Liver (tissue), 8 donors: ENCODE measurements at regions not wholly inside any gene's neighbourhood (a gene's known extent, or its start where the extent isn't known, plus 50 kb on each side); places are given as distances from the start of the nearest gene placed in this dataset.

Experiments used
- DNase-seq: peaks from one replicate; pipeline ENCODE4 v3.0.0-alpha.2; 2017; ENCODE audit warnings: low spot score
- H3K27ac ChIP-seq, 2 donors: one replicate each; pipeline ENCODE4 v1.7.0; 2013; ENCODE audit warnings: inconsistent platforms in 2 of 2, low read length in 2 of 2, control low read depth in 1 of 2, low read depth in 1 of 2, mild to moderate bottlenecking in 1 of 2
- H3K27me3 ChIP-seq, 4 donors: one replicate each; pipeline versions ENCODE4 v1.6.1 to v1.7.0; 2013; ENCODE audit warnings: low read length in 3 of 4, inconsistent platforms in 1 of 4, mild to moderate bottlenecking in 1 of 4, moderate library complexity in 1 of 4; ENCODE audit not compliant: control insufficient read depth in 4 of 4, insufficient read depth in 4 of 4
- H3K36me3 ChIP-seq, 4 donors: one replicate each; pipeline versions ENCODE4 v1.6.1 to v1.7.0; 2013; ENCODE audit warnings: low read length in 3 of 4, mild to moderate bottlenecking in 3 of 4, low read depth in 1 of 4, moderate library complexity in 1 of 4; ENCODE audit not compliant: control insufficient read depth in 4 of 4, insufficient read depth in 3 of 4
- H3K4me1 ChIP-seq, 4 donors: one replicate each; pipeline versions ENCODE4 v1.6.1 to v1.7.0; 2013; ENCODE audit warnings: low read length in 3 of 4, mild to moderate bottlenecking in 3 of 4, moderate library complexity in 1 of 4; ENCODE audit not compliant: control insufficient read depth in 4 of 4, insufficient read depth in 4 of 4
- H3K4me3 ChIP-seq, 3 donors: one replicate each; pipeline versions ENCODE4 v1.6.1 to v1.7.0; 2013; ENCODE audit warnings: low read length in 3 of 3, control low read depth in 1 of 3, low read depth in 1 of 3, mild to moderate bottlenecking in 1 of 3
- H3K9ac ChIP-seq, 2 donors: one replicate each; pipeline ENCODE4 v1.7.0; 2013; ENCODE audit warnings: low read length in 2 of 2, mild to moderate bottlenecking in 2 of 2, moderate library complexity in 2 of 2, control low read depth in 1 of 2, low read depth in 1 of 2
- H3K9me3 ChIP-seq, 4 donors: one replicate each; pipeline versions ENCODE4 v1.6.1 to v1.7.0; 2013; ENCODE audit warnings: low read length in 3 of 4; ENCODE audit not compliant: control insufficient read depth in 4 of 4
- ATF3 ChIP-seq: IDR thresholded peaks from 2 replicates; pipeline ENCODE4 v1.6.1; 2016; ENCODE audit warnings: antibody characterized with exemption
- CTCF ChIP-seq: fragments of 150-350 bp; IDR thresholded peaks from 2 replicates; pipeline ENCODE4 v1.5.1; 2017; ENCODE audit warnings: improper control_type of control experiment, low read depth, low read length; ENCODE audit not compliant: missing input control
- EGR1 ChIP-seq, 2 donors: IDR thresholded peaks; 2 replicates each; pipeline ENCODE4 v1.6.1; 2016 to 2018; ENCODE audit warnings: antibody characterized with exemption in 2 of 2, low read depth in 2 of 2
- FOXA1 ChIP-seq: IDR thresholded peaks from 2 replicates; pipeline ENCODE4 v1.6.1; 2016; ENCODE audit warnings: antibody characterized with exemption
- FOXA2 ChIP-seq: IDR thresholded peaks from 2 replicates; pipeline ENCODE4 v1.6.1; 2016; ENCODE audit warnings: antibody characterized with exemption
- GABPA ChIP-seq, 2 donors: IDR thresholded peaks in 1 of 2; conservative IDR thresholded peaks in 1 of 2; 2 replicates each; pipeline ENCODE4 v1.6.1; 2016; ENCODE audit warnings: antibody characterized with exemption in 2 of 2, mild to moderate bottlenecking in 1 of 2, moderate library complexity in 1 of 2
- HNF4A ChIP-seq, 2 donors: conservative IDR thresholded peaks; 2 replicates each; pipeline ENCODE4 v1.6.1; 2016; ENCODE audit warnings: antibody characterized with exemption in 2 of 2, mild to moderate bottlenecking in 2 of 2
- JUND ChIP-seq, 2 donors: IDR thresholded peaks; 2 replicates each; pipeline ENCODE4 v1.6.1; 2016; ENCODE audit warnings: antibody characterized with exemption in 2 of 2
- NR2F2 ChIP-seq: IDR thresholded peaks from 2 replicates; pipeline ENCODE4 v1.6.1; 2016; ENCODE audit warnings: antibody characterized with exemption
- RAD21 ChIP-seq, 2 donors: IDR thresholded peaks; 2 replicates each; pipeline ENCODE4 v1.6.1; 2016; ENCODE audit warnings: antibody characterized with exemption in 2 of 2, mild to moderate bottlenecking in 2 of 2
- REST ChIP-seq: IDR thresholded peaks from 2 replicates; pipeline ENCODE4 v1.6.1; 2016; ENCODE audit warnings: antibody characterized with exemption, mild to moderate bottlenecking
- RXRA ChIP-seq, 2 donors: IDR thresholded peaks; 2 replicates each; pipeline ENCODE4 v1.6.1; 2017 to 2018; ENCODE audit warnings: antibody characterized with exemption in 2 of 2, mild to moderate bottlenecking in 1 of 2
- SP1 ChIP-seq: IDR thresholded peaks from 2 replicates; pipeline ENCODE4 v1.6.1; 2018; ENCODE audit warnings: antibody characterized with exemption, mild to moderate bottlenecking
- TAF1 ChIP-seq: conservative IDR thresholded peaks from 2 replicates; pipeline ENCODE4 v1.6.1; 2016; ENCODE audit warnings: antibody characterized with exemption, mild to moderate bottlenecking
- YY1 ChIP-seq: IDR thresholded peaks from 2 replicates; pipeline ENCODE4 v1.6.1; 2016; ENCODE audit warnings: antibody characterized with exemption, mild to moderate bottlenecking
- ZBTB33 ChIP-seq: IDR thresholded peaks from 2 replicates; pipeline ENCODE4 v1.6.1; 2016; ENCODE audit warnings: antibody characterized with exemption
- WGBS: extraction: QIAGEN DNeasy Blood & Tissue Kit; methylation state at CpG from one replicate; pipeline ENCODE4 v1.1.7; 2013; 5-methylcytosine and 5-hydroxymethylcytosine counted together
- donor health status: healthy.
- donor health status: healthy.
- donor health status: healthy.
- donor health status: healthy.
- donor health status: healthy.

DNA sequence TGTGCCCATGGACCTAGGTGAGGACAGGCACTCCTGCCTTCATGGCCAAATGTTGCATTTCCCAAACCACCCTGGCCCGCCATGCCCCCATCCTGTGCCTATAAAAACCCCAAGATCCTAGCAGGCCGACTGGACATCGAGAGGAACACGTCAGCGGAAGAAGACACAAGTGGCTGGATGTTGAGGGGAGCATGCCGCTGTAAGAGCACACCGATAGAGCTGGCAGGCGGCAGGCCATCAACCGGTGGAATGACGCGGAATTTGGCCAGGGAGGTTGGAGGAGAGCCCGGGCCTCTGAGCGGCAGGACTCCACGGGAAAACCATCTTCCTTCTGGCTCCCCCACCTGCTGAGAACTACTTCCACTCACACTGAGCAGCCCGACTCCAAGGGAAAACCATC is 361.1 kb upstream of the TMPRSS15 start:
- 86% methylated on average over 15 of the region's 15 CpGs for WGBS
- no peak for TF ChIP-seq NR2F2
- TF ChIP-seq ATF3 = no peak
- TF ChIP-seq JUND (IDR thresholded peaks at IDR 0.05) = no peak
- no peak for TF ChIP-seq TAF1
- TF ChIP-seq ZBTB33 = no peak
- TF ChIP-seq SP1 = no peak
- no peak for TF ChIP-seq CTCF
- no peak for TF ChIP-seq FOXA1
- TF ChIP-seq RXRA (IDR thresholded peaks at IDR 0.05) = no peak
- TF ChIP-seq YY1 = no peak
- no peak for TF ChIP-seq FOXA2
- TF ChIP-seq EGR1 (IDR thresholded peaks at IDR 0.05; ENCODE audit: low read depth in 2 of 2) = no peak
- no peaks in the 10 kb centered on the region for H3K4me1 ChIP-seq
- H3K36me3 ChIP-seq = no peaks in the 10 kb centered on the region
- H3K9ac ChIP-seq = no peak overlapping the region
- no peaks in the 10 kb centered on the region for H3K9me3 ChIP-seq
- H3K27ac ChIP-seq = no peak overlapping the region
- H3K4me3 ChIP-seq = no peak overlapping the region
- H3K27me3 ChIP-seq = peaks cover 0 to 2% (median 0%) of the 10 kb centered on the region in 4 donors
- DNase-seq = no peak

DNA sequence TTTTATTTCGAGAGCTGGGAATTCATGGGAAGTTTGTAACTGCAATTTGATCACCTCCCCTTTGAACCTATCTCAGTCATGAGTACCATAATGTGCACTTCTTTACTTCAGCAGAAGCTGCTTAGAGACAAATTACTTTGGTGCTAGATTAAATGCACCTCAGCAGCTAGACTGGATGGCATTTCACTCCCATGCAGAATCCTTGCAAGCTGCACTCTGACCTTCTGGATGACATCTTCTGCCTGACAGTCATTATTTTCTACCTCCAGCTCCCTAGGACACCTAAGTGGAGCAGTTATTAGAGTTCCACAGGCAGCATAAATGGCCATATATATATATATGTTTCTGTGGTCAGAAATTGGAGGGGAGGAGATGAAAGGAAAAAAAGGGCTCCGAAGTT is 366.0 kb upstream of the TMPRSS15 start:
- no peak overlapping the region for H3K4me3 ChIP-seq
- H3K36me3 ChIP-seq = no peaks in the 10 kb centered on the region
- TF ChIP-seq YY1 (no peak), TAF1 (no peak), NR2F2 (no peak), ZBTB33 (no peak), REST (no peak), RXRA (IDR thresholded peaks at IDR 0.05) (no peak), FOXA1 (no peak), SP1 (no peak), RAD21 (IDR thresholded peaks at IDR 0.05) (no peak), ATF3 (no peak), EGR1 (IDR thresholded peaks at IDR 0.05; ENCODE audit: low read depth in 2 of 2) (no peak), CTCF (no peak), GABPA (IDR thresholded peaks at IDR 0.05 in 1 of 2, conservative IDR thresholded peaks at IDR 0.05 in 1 of 2) (no peak), FOXA2 (no peak), HNF4A (conservative IDR thresholded peaks at IDR 0.05) (no peak)
- no peak for DNase-seq
- H3K4me1 ChIP-seq = no peaks in the 10 kb centered on the region
- no peak overlapping the region for H3K27ac ChIP-seq
- 67% methylated on average over 2 of the region's 2 CpGs for WGBS
- no peak overlapping the region for H3K9ac ChIP-seq
- H3K9me3 ChIP-seq = no peaks in the 10 kb centered on the region
- peaks cover 0 to 2% (median 0%) of the 10 kb centered on the region in 4 donors for H3K27me3 ChIP-seq
